Suprapubic skin (tissue), 4 donors: ENCODE measurements at regions not wholly inside any gene's neighbourhood (a gene's known extent, or its start where the extent isn't known, plus 50 kb on each side); places are given as distances from the start of the nearest gene placed in this dataset.

Source experiments
- DNase-seq, 2 donors: peaks; one replicate each; pipeline ENCODE4 v3.0.0-alpha.2; 2019; ENCODE audit warnings: low spot score in 2 of 2
- H3K27ac ChIP-seq: fragments of 200-600 bp; sonication (generic); one replicate; pipeline ENCODE4 v1.5.1; 2019
- H3K27me3 ChIP-seq: fragments of 200-600 bp; sonication (generic); one replicate; pipeline ENCODE4 v1.5.1; 2019
- H3K36me3 ChIP-seq: fragments of 200-600 bp; sonication (generic); one replicate; pipeline ENCODE4 v1.5.1; 2019
- H3K4me1 ChIP-seq: fragments of 200-600 bp; sonication (generic); one replicate; pipeline ENCODE4 v1.5.1; 2019
- H3K4me3 ChIP-seq: fragments of 200-600 bp; sonication (generic); one replicate; pipeline ENCODE4 v1.5.1; 2019; ENCODE audit warnings: mild to moderate bottlenecking
- H3K9me3 ChIP-seq: fragments of 200-600 bp; sonication (generic); one replicate; pipeline ENCODE4 v1.5.1; 2019
- EP300 ChIP-seq: sonication (generic); formaldehyde crosslinking; IDR thresholded peaks from one replicate; pipeline ENCODE4 v1.6.1; 2017; ENCODE audit warnings: antibody characterized with exemption
- POLR2A ChIP-seq, 2 donors: fragments of 450-650 bp; IDR thresholded peaks; one replicate each; pipeline ENCODE4 v1.6.1; 2017; ENCODE audit warnings: antibody characterized with exemption in 2 of 2, mild to moderate bottlenecking in 2 of 2, moderate library complexity in 2 of 2
- POLR2AphosphoS5 ChIP-seq, 3 donors: sonication (generic); formaldehyde crosslinking; IDR thresholded peaks; one replicate each; pipeline ENCODE4 v1.6.1; 2017; ENCODE audit warnings: antibody characterized with exemption in 3 of 3
- WGBS: methylation state at CpG from one replicate; pipeline ENCODE4 v1.1.5; 2018; 5-methylcytosine and 5-hydroxymethylcytosine counted together
- TF ChIP-seq, protein P1 (sequence below), 2 donors: fragments of 200-600 bp in 1 of 2; fragments of 450-650 bp in 1 of 2; sonication (generic) in 1 of 2; IDR thresholded peaks; one replicate each; pipeline ENCODE4 v1.5.1; 2016 to 2019; ENCODE audit warnings: antibody characterized with exemption in 2 of 2, mild to moderate bottlenecking in 1 of 2, moderate library complexity in 1 of 2

DNA sequence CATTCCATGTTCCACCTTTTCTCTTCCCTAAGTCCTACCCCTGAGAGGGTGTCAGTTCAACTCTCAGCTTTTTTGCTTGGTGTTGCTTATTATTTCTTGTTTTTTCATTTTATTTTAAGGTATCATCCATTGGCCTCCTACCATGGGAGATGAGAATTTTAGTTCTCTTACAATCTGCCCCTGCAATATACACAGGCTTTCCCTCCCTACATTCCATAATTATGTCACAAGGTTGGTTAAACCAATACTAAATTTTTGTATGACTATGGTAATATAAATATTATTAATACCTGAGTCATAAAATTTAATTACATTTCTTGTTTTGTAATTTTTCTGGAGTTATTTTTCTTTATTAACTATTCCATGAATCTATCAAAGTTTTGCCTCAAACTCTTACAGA is 216.2 kb downstream of the SNX19 start:
- no peak overlapping the region for H3K27ac ChIP-seq
- TF ChIP-seq EP300 (no peak), POLR2AphosphoS5 (IDR thresholded peaks at IDR 0.05) (no peak), POLR2A (IDR thresholded peaks at IDR 0.05) (no peak)
- no peak overlapping the region for H3K4me3 ChIP-seq
- no peak for DNase-seq
- no peaks in the 10 kb centered on the region for H3K9me3 ChIP-seq
- no peaks in the 10 kb centered on the region for H3K27me3 ChIP-seq
- no peaks in the 10 kb centered on the region for H3K36me3 ChIP-seq
- no peaks in the 10 kb centered on the region for H3K4me1 ChIP-seq

GRCh38 chr11:130703489-130704190 is 212.6 kb downstream of the SNX19 start:
- no peak for TF ChIP-seq POLR2A (IDR thresholded peaks at IDR 0.05)
- TF ChIP-seq EP300 = no peak
- TF ChIP-seq, protein P1, sequence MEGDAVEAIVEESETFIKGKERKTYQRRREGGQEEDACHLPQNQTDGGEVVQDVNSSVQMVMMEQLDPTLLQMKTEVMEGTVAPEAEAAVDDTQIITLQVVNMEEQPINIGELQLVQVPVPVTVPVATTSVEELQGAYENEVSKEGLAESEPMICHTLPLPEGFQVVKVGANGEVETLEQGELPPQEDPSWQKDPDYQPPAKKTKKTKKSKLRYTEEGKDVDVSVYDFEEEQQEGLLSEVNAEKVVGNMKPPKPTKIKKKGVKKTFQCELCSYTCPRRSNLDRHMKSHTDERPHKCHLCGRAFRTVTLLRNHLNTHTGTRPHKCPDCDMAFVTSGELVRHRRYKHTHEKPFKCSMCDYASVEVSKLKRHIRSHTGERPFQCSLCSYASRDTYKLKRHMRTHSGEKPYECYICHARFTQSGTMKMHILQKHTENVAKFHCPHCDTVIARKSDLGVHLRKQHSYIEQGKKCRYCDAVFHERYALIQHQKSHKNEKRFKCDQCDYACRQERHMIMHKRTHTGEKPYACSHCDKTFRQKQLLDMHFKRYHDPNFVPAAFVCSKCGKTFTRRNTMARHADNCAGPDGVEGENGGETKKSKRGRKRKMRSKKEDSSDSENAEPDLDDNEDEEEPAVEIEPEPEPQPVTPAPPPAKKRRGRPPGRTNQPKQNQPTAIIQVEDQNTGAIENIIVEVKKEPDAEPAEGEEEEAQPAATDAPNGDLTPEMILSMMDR (IDR thresholded peaks at IDR 0.05) = no peak
- no peak for TF ChIP-seq POLR2AphosphoS5 (IDR thresholded peaks at IDR 0.05)
- H3K36me3 ChIP-seq = no peaks in the 10 kb centered on the region
- H3K27ac ChIP-seq = no peak overlapping the region
- H3K27me3 ChIP-seq = no peaks in the 10 kb centered on the region
- DNase-seq = no peak
- WGBS = 91% methylated on average over 9 of the region's 9 CpGs
- no peak overlapping the region for H3K4me3 ChIP-seq
- H3K4me1 ChIP-seq = no peaks in the 10 kb centered on the region
- no peaks in the 10 kb centered on the region for H3K9me3 ChIP-seq

- Histone ChIP-seq H3K9me3 (no peaks in the 10 kb centered on the region), H3K27me3 (no peaks in the 10 kb centered on the region), H3K27ac (no peak overlapping the region), H3K4me3 (no peak overlapping the region), H3K36me3 (no peaks in the 10 kb centered on the region), H3K4me1 (no peaks in the 10 kb centered on the region)
- no peak for DNase-seq
- 73% methylated on average over 5 of the region's 5 CpGs for WGBS
- TF ChIP-seq POLR2A (IDR thresholded peaks at IDR 0.05) (no peak), EP300 (no peak), POLR2AphosphoS5 (IDR thresholded peaks at IDR 0.05) (no peak)
- TF ChIP-seq, protein P1 (IDR thresholded peaks at IDR 0.05) = no peak
Observed at GRCh38 chr11:130705670-130706421, 210.4 kb downstream of the SNX19 start.

GRCh38 chr11:130706572-130706971 is 209.7 kb downstream of the SNX19 start:
- 89% methylated on average over 5 of the region's 5 CpGs for WGBS
- no peak for DNase-seq
- Histone ChIP-seq H3K27ac (no peak overlapping the region), H3K4me1 (no peaks in the 10 kb centered on the region), H3K4me3 (no peak overlapping the region), H3K9me3 (no peaks in the 10 kb centered on the region), H3K36me3 (no peaks in the 10 kb centered on the region), H3K27me3 (no peaks in the 10 kb centered on the region)
- TF ChIP-seq, protein P1 (IDR thresholded peaks at IDR 0.05) = no peak
- no peak for TF ChIP-seq POLR2AphosphoS5 (IDR thresholded peaks at IDR 0.05)

DNA sequence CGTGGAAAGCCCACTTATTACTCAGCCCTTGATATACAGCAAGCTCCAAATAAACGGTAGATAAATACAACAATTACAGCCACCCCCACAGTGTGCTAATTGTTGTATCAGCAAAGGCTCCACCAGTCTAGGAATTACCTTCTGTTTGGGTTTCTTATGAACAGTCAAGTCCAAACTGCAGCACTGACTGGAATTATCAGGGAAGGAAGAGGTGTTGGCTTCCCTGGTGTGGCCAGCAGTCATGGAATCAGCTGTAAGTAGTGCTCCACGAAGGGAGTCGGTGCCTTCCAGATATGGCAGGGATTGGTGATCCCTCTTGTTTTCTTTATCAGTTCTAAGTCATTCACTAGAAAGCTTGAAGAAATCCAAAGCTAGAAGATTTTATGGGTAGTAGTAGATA is 209.1 kb downstream of the SNX19 start:
- no peaks in the 10 kb centered on the region for H3K4me1 ChIP-seq
- no peaks in the 10 kb centered on the region for H3K36me3 ChIP-seq
- no peak for DNase-seq
- no peak overlapping the region for H3K27ac ChIP-seq
- no peaks in the 10 kb centered on the region for H3K27me3 ChIP-seq
- H3K4me3 ChIP-seq = no peak overlapping the region
- 89% methylated on average over 4 of the region's 4 CpGs for WGBS
- TF ChIP-seq POLR2A (IDR thresholded peaks at IDR 0.05) = no peak
- TF ChIP-seq, protein P1 (IDR thresholded peaks at IDR 0.05) = no peak
- no peak for TF ChIP-seq EP300
- no peak for TF ChIP-seq POLR2AphosphoS5 (IDR thresholded peaks at IDR 0.05)
- no peaks in the 10 kb centered on the region for H3K9me3 ChIP-seq
